Stimulated activated CD4-positive, alpha-beta T cell treated with anti-CD3 and anti-CD28 coated beads, Interleukin-1b, Interleukin-23, amount 100 ng/mL, for 48 hours (primary cell): ENCODE measurements at regions not wholly inside any gene's neighbourhood (a gene's known extent, or its start where the extent isn't known, plus 50 kb on each side); places are given as distances from the start of the nearest gene placed in this dataset.
"Not testable (repeated sequence)": the region's sequence is repeated elsewhere in the genome, so short reads cannot be mapped to it uniquely, and the experiment has no call there.

Experiments
- DNase-seq: peaks from one replicate; pipeline ENCODE4 v3.0.0-alpha.2; 2020

DNA sequence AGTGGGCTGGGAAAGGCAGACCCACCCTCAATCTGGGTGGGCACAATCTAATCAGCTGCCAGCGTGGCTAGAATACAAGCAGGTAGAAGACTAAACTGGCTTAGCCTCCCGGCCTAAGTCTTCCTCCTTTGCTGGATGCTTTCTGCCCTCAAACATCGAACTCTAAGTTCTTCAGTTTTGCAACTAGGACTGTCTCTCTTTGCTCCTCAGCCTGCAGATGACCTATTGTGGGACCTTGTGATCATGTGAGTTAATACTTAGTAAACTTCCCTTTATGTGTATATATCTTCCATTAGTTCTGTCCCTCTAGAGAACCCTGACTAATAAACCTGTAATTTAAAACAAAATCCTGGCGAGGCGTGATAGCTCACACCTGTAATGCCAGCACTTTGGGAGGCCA, 51.8 kb upstream of the SLC39A8 start:
- DNase-seq = not testable (repeated sequence)

DNA sequence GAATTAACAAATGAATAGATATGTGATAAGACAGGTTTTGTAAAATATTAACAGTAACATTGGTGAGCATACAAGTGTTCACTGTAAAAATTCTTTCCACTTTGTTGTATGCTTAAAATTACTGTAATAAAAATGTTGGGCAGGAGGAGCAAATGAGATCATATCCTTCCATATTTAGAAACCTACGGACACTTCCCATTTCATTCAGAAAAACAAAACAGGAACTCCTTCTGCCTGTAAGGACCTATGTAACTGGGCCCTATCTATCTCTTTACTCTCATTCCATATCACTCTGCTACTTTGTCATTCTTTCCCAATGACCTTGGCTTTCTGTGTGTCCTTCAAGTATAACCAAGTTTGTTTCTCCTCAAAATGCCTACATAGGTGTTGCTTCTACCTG, 53.7 kb upstream of the SLC39A8 start:
- DNase-seq = no peak

DNA sequence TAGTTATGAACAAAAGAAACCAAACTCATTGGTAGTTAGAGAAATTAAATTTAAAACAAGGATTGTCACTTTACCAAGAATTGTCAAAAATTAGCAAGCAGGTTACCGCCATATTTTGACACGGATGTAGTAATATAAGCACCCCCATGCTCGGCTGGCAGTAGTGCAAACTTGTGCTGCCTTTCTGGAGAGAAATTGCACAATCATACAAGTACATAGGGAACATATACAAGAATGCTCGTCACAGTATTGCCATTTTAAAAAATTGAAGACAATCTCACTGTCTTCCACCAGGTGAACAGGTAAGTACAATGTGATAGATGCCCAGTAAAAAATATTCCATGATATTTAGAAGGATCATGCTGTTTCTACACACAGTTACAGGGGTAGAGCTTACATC, 55.6 kb upstream of the SLC39A8 start:
- DNase-seq = no peak

DNA sequence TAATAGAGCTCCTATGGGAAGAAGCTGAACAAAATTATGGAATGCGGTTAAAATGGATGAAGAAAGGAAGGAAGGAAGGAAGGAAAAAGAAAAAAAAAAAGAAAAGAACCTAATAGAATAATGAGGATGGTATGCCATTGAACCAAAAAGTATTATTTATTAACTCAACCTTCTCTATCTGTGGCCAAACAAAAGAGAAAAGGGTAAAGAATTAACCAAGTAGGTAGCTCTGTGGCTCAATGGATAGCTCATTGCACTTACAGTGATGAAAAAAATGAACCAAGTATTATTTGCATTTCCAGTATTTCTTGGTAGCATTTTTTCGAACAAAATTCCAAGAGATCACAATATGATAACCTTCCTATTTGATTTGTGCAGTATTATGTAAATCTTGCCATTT, 56.9 kb upstream of the SLC39A8 start:
- no peak for DNase-seq

- no peak for DNase-seq
Measured at GRCh38 chr4:102403116-102403515, 57.8 kb upstream of the SLC39A8 start.

GRCh38 chr4:102404431-102404969, 59.2 kb upstream of the SLC39A8 start:
- no peak for DNase-seq

- DNase-seq = no peak
Measured at GRCh38 chr4:102405821-102406401, 60.6 kb upstream of the SLC39A8 start.

- DNase-seq = not testable (repeated sequence)
Measured at GRCh38 chr4:102410884-102411283, 65.6 kb upstream of the SLC39A8 start.

- DNase-seq = no peak
Measured at GRCh38 chr4:102411408-102411807, 66.1 kb upstream of the SLC39A8 start.

DNA sequence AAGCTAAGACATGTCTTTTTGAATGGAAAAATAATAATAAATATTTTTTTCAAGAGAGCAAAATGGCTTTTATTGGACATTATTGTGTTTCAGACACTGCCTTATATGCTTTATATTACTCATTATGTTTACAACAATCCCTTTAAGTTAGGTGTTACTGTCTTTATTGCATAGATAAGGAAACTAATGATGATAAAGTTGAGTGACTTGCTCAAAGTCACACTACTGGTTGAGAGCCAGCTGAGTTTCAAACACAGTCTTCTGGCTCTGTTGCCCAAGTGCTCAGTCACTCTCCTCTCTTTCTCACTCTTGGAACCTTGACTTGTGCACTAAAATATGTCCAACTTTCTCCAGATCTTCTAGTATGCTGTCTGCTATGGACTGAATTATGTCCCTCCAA, 71.5 kb upstream of the SLC39A8 start:
- DNase-seq = no peak

DNA sequence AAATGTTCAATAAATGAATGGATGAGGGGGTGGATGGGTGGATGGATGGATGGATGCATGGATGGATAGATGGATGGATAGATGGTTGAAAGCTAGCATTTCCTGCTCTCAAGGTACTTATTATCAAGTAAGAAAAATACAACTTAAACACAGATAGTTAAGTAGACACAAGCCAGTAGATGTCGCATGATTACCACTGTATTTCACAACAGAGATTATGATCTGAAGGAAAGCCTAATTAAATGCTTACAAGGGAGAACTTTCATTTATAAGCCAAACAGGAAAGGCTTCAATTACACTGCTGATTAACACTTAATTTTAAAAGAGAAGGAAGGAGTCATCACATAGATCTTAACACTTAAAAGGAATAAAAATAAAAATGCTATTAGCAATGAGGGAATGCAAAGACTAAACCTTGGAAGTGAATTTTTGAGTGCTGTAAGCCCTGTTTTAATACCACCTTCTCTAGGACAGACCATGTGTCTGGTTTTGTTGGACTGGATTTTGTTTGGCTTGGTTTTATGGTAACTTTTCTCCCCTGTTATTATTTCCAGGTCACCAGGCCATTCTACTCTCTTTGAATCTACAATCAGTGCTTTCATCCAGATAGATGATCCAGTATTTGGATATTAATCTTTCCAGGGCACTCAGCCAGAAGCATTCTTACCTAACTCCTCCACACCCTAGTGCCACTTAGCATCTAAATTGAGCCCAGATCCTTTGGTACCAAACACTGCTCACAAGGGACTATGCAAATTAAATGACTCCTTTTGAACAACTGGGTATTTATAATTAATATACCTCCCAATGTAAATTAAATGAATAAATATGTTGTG, 75.5 kb upstream of the SLC39A8 start:
- no peak for DNase-seq

GRCh38 chr4:102422843-102423242, 77.6 kb upstream of the SLC39A8 start:
- DNase-seq = no peak

- no peak for DNase-seq
Measured at GRCh38 chr4:102423375-102423774, 77.8 kb upstream of the NFKB1 start.

DNA sequence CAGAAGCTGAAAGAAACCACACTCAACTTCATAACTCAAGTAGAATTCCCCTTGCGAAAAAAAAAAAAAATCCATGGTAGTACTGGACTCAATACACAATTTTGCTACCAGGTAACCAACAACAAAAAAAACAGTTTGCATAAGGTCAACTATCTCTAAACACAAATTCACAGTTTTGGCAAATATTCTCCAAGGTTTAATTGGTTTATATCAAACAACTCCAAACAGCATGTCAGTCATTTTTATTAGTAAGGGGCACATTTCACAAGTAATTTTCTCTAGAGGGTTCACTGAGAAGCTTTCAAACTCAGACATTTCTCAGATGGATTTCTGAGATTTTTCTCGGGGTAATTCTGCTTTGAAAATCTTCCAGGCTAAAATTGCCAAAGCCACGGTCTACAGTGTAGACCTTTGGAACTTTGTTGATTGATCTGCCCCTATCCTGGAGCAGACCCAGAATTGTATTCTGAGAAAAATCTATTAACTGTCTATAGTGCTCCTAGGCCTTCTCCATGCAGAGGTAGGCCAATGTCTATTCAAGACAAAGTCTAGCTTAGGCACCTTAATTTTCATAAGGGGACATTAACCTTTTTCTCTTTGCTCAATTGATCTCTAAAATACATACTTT, 73.7 kb upstream of the NFKB1 start:
- DNase-seq = no peak

DNA sequence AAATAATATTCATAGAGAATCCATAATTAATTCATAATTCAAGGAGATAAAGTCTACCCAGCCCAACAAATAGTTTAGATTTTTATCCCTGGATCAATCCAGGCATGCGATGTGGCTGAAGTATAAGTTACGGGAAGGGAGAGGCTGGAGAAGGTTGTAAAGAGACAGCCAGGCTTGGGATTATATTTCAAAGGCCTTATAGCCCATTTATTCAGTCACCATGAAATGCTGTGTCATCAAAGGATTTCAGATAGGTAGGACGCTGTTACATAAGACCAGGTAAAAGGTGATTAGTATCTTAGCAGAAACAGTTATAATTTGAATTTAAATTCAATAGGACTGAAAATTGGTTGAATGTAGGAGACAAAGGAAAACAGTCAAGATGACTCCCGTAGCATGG, 73.0 kb upstream of the NFKB1 start:
- DNase-seq = no peak

DNA sequence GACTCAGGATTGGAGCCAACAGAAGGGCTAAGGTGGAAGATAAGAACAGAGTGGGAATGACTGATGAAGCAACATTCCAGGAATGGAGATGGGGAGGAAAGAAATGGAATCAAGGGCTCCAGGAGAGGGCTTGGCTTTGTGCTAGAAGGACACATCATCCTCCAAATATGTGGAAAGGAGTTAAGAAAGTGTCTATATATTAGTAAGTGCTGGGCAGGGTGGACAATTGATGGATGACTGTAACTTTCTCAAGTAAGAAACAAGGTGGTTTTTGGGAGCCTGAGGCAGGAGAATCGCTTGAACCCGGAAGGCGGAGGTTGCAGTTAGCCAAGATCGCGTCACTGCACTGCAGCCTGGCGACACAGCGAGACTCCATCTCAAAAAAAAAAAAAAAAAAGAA, 71.6 kb upstream of the NFKB1 start:
- no peak for DNase-seq

DNA sequence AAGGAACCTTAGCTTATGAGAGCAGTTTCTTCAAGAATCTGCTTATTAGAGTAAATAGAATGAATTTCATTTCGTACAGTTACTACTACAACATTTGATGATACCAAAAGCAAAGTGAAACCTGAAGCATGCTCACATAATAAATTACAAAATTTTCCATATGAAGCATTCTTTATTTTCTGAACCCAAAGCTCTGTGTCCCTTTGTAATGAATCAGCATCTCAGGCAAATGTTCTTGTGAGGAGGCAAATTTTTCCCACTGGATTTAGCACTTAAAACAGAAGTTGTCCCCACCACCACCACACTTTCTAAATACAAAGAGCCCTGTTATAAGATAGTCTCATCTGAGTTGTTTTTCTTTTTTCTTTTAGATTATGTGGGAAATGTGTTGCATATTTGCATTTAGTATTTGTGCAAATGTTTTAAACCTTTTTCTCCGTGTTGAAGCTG, 70.7 kb upstream of the NFKB1 start:
- no peak for DNase-seq

DNA sequence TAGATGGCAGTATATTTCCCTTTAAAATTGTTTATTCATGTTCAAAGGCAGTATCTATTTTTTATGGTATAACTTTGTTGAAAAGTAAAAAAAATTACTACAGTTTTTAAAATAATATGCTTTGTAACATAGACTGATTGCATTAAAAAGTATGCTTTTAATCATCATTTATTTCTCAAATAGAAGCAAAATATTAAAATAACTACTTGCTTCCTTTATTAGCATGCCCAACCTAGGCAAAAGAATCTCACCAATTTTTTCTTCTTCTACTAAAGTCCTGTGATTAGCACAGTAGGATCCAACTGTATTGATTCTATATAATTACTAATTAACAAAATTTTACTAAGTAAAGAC, 69.6 kb upstream of the NFKB1 start:
- DNase-seq = no peak

- DNase-seq = no peak
Measured at GRCh38 chr4:102437111-102437510, 64.0 kb upstream of the NFKB1 start.

- no peak for DNase-seq
Measured at GRCh38 chr4:102438396-102439235, 62.5 kb upstream of the NFKB1 start.

- DNase-seq = no peak
Measured at GRCh38 chr4:102439236-102439614, 61.9 kb upstream of the NFKB1 start.

DNA sequence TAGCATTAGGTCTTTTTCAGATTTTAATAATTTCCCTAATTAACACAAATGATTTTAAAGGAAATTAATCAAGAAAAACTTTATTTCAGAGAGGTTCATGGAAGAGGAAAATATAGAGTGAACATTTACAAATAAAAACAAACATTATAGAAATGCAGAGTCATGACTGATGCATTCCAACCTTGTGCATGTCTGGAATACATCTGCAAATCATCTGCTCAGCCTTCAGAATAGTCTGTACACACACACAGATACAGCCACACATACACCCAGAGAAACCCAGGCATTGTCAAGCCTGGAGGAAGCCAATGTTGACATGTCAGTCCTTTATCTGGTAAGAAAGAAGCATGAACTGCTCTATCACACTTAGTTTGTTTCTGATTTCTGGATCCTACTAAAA, 61.3 kb upstream of the NFKB1 start:
- no peak for DNase-seq

DNA sequence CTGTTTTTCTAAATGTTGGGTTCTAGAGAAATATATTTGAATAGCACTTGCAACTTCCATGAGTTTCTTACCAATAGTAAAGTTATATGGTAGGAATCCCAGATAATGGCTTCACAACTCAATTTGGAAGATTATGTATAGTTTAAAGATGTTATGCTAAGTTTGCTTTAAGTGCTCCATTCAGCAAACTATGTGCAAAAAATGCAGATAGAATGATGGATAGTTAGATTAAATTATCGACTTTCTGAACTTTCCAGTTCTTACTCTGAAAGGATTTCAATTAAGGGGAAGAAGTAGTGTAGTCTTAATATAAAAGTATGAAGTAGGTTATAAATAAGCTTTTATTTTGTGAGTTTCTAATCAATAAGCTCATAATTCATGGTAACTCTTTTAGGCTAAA, 60.7 kb upstream of the NFKB1 start:
- DNase-seq = no peak
